Right lobe of liver (tissue), 6 donors: ENCODE measurements at regions not wholly inside any gene's neighbourhood (a gene's known extent, or its start where the extent isn't known, plus 50 kb on each side); places are given as distances from the start of the nearest gene placed in this dataset.
"Not testable (repeated sequence)": the region's sequence is repeated elsewhere in the genome, so short reads cannot be mapped to it uniquely, and the experiment has no call there.

Source experiments
- ATAC-seq, 4 donors: fragments of 200-7000 bp; cut with Tn5 transposase; one replicate each; pipeline ENCODE4 v1.9.1; 2020; ENCODE audit warnings: mild to moderate bottlenecking in 4 of 4, moderate library complexity in 4 of 4
- DNase-seq, 3 donors: peaks; one replicate each; pipeline ENCODE4 v3.0.0-alpha.2; 2020
- H3K27ac ChIP-seq, 3 donors: fragments of 200-600 bp; one replicate each; pipeline ENCODE4 v1.8.0; 2022
- H3K27me3 ChIP-seq, 2 donors: fragments of 200-600 bp; one replicate each; pipeline ENCODE4 v1.8.0; 2022
- H3K36me3 ChIP-seq, 4 donors: fragments of 200-600 bp; sonication (generic) in 1 of 4; one replicate each; pipeline versions ENCODE4 v1.5.1 to v1.8.0; 2017 to 2022; ENCODE audit warnings: control low read depth in 1 of 4
- H3K4me1 ChIP-seq, 4 donors: fragments of 200-600 bp; sonication (generic) in 1 of 4; one replicate each; pipeline versions ENCODE4 v1.5.1 to v1.8.0; 2017 to 2022; ENCODE audit warnings: control low read depth in 1 of 4
- H3K4me3 ChIP-seq, 3 donors: fragments of 200-600 bp; one replicate each; pipeline ENCODE4 v1.8.0; 2022
- H3K9me3 ChIP-seq, 4 donors: fragments of 200-600 bp; sonication (generic) in 1 of 4; one replicate each; pipeline versions ENCODE4 v1.5.1 to v1.8.0; 2017 to 2022; ENCODE audit warnings: control low read depth in 1 of 4
- CTCF ChIP-seq, 4 donors: fragments of 200-600 bp in 3 of 4; fragments of 450-650 bp in 1 of 4; IDR thresholded peaks; one replicate each; pipeline versions ENCODE4 v1.5.1 to v1.8.0; 2016 to 2022; ENCODE audit warnings: antibody characterized with exemption in 4 of 4, mild to moderate bottlenecking in 2 of 4
- POLR2A ChIP-seq: fragments of 450-650 bp; IDR thresholded peaks from one replicate; pipeline ENCODE4 v1.6.1; 2017; ENCODE audit warnings: antibody characterized with exemption, mild to moderate bottlenecking
- whole genome bisulfite sequencing: methylation state at CpG from one replicate; pipeline ENCODE4 v1.1.6; 2018; ENCODE audit warnings: low coverage, low lambda C conversion rate; ENCODE audit not compliant: insufficient coverage; ENCODE audit errors: missing lambda C conversion rate; 5-methylcytosine and 5-hydroxymethylcytosine counted together
- intact Hi-C, 2 donors: fragments of 100-400 bp; cut with DNase I; formaldehyde crosslinking; loops; one replicate each; pipeline versions ENCODE4 v1.11.2 to v1.14.1; 2022
- donor health status: DM: no; HTN: yes; CAD: no.
- donor health status: DM: no; HTN: no; CAD: no.
- donor health status: DM: no; HTN: no; CAD: no.
- donor health status: DM: no; HTN: yes; CAD: no.
- donor health status: DM: no; HTN: yes; CAD: no.

- intact Hi-C loops, result no loop called here
- Histone ChIP-seq H3K27me3 (no peaks in the 10 kb centered on the region), H3K27ac (no peak overlapping the region), H3K4me1 (no peaks in the 10 kb centered on the region), H3K9me3 (no peaks in the 10 kb centered on the region), H3K4me3 (no peak overlapping the region), H3K36me3 (no peaks in the 10 kb centered on the region)
- WGBS, result 13% methylated on average over 1 of the region's 1 CpG
- ATAC-seq (no peak), DNase-seq (no peak)
- TF ChIP-seq CTCF (IDR thresholded peaks at IDR 0.05) (no peak), POLR2A (no peak)
These were observed 966.1 kb downstream of the SLC4A3 start for GRCh38 chr2:220593526-220593925.

GRCh38 chr2:220601674-220602073 is 970.4 kb downstream of the EPHA4 start:
- intact Hi-C loops, result no loop called here

GRCh38 chr2:220613004-220613403 is 959.1 kb downstream of the EPHA4 start:
- WGBS, result 67% methylated on average over 8 of the region's 8 CpGs
- H3K27me3 ChIP-seq, intact Hi-C loops, DNase-seq, H3K4me1 ChIP-seq, H3K27ac ChIP-seq, H3K4me3 ChIP-seq, ATAC-seq, H3K36me3 ChIP-seq, H3K9me3 ChIP-seq: not testable (repeated sequence)

More at GRCh38 chr2:220601674-220602073, 970.4 kb downstream of the EPHA4 start:
- Histone ChIP-seq H3K36me3 (no peaks in the 10 kb centered on the region), H3K27ac (no peak overlapping the region), H3K9me3 (no peaks in the 10 kb centered on the region), H3K4me3 (no peak overlapping the region), H3K4me1 (no peaks in the 10 kb centered on the region), H3K27me3 (no peaks in the 10 kb centered on the region)
- 36% methylated on average over 1 of the region's 3 CpGs for WGBS
- ATAC-seq, result no peak
- TF ChIP-seq POLR2A (no peak), CTCF (IDR thresholded peaks at IDR 0.05) (no peak)
- no peak for DNase-seq

- no peak for TF ChIP-seq POLR2A
- no peak for TF ChIP-seq CTCF (IDR thresholded peaks at IDR 0.05)
- ATAC-seq, result no peak
- WGBS, result 50% methylated on average over 1 of the region's 1 CpG
These were observed 958.0 kb downstream of the EPHA4 start for GRCh38 chr2:220614064-220614463.

GRCh38 chr2:220619525-220620220 is 952.4 kb downstream of the EPHA4 start:
- H3K4me3 ChIP-seq, result no peak overlapping the region
- DNase-seq (no peak), ATAC-seq (no peak)
- intact Hi-C loops, result no loop called here
- H3K4me1 ChIP-seq, result no peaks in the 10 kb centered on the region
- H3K27ac ChIP-seq, result no peak overlapping the region
- no peaks in the 10 kb centered on the region for H3K36me3 ChIP-seq
- no peaks in the 10 kb centered on the region for H3K9me3 ChIP-seq
- 39% methylated on average over 3 of the region's 3 CpGs for WGBS
- TF ChIP-seq POLR2A (no peak), CTCF (IDR thresholded peaks at IDR 0.05) (no peak)
- no peaks in the 10 kb centered on the region for H3K27me3 ChIP-seq

More at GRCh38 chr2:220614064-220614463, 958.0 kb downstream of the EPHA4 start:
- Histone ChIP-seq H3K27me3 (no peaks in the 10 kb centered on the region), H3K4me3 (no peak overlapping the region), H3K27ac (no peak overlapping the region), H3K4me1 (no peaks in the 10 kb centered on the region), H3K36me3 (no peaks in the 10 kb centered on the region), H3K9me3 (no peaks in the 10 kb centered on the region)
- intact Hi-C loops, result no loop called here
- no peak for DNase-seq
